PFSK-1 (cell line): ENCODE measurements at regions not wholly inside any gene's neighbourhood (a gene's known extent, or its start where the extent isn't known, plus 50 kb on each side); places are given as distances from the start of the nearest gene placed in this dataset.

Source experiments
- FOXP2 ChIP-seq: optimal IDR thresholded peaks from 2 replicates; pipeline ENCODE3; 2011; ENCODE audit warnings: borderline replicate concordance, control low read depth, inconsistent platforms; ENCODE audit not compliant: insufficient read depth; ENCODE audit errors: extremely low read length, extremely low read depth
- POLR2AphosphoS5 ChIP-seq: IDR thresholded peaks from 2 replicates; pipeline ENCODE4 v1.6.1; 2012; ENCODE audit warnings: low read depth, mild to moderate bottlenecking, control low read depth, low read length, moderate library complexity
- SIN3A ChIP-seq: IDR thresholded peaks from 2 replicates; pipeline ENCODE4 v1.6.1; 2012; ENCODE audit warnings: mild to moderate bottlenecking, low read length, moderate library complexity, borderline replicate concordance; ENCODE audit not compliant: insufficient read depth
- TAF1 ChIP-seq: IDR thresholded peaks from 2 replicates; pipeline ENCODE4 v1.6.1; 2012; ENCODE audit warnings: low read length, control low read depth, borderline replicate concordance; ENCODE audit not compliant: insufficient read depth
- TF ChIP-seq, protein P1 (sequence below), 2 experiments: IDR thresholded peaks; 2 replicates each; pipeline versions ENCODE4 v1.6.1 to v1.8.0; 2011 to 2012; ENCODE audit warnings: low read depth in 2 of 2, low read length in 2 of 2, control low read depth in 1 of 2, inconsistent platforms in 1 of 2, mild to moderate bottlenecking in 1 of 2, moderate library complexity in 1 of 2; ENCODE audit not compliant: insufficient read depth in 1 of 2

DNA sequence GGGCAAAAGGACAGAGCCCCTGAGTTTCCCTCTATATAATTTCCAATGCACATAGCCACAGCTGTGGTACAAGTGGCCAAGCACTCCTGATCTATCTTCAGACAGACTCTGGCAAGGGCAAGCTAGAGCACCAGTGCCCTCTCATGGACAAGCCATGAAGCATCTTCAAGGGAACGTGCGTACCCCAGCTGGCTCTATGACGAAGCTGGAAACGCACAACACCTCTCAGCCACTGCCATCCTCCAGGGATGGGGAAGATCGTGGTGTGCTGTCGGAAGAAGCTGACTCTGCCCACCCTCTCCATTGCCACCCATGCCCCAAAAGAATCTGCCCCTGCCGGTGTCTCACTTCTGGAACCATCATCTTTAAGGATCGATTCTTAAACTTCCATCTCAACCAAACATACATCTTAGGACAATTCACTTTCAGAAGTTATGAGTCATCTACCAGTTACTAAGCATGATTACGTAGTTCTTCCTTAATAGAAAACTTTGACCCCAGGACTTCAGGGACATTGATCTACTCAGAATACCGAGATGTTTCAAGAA lies 482.9 kb downstream of the AGTPBP1 start:
- TF ChIP-seq, protein P1, sequence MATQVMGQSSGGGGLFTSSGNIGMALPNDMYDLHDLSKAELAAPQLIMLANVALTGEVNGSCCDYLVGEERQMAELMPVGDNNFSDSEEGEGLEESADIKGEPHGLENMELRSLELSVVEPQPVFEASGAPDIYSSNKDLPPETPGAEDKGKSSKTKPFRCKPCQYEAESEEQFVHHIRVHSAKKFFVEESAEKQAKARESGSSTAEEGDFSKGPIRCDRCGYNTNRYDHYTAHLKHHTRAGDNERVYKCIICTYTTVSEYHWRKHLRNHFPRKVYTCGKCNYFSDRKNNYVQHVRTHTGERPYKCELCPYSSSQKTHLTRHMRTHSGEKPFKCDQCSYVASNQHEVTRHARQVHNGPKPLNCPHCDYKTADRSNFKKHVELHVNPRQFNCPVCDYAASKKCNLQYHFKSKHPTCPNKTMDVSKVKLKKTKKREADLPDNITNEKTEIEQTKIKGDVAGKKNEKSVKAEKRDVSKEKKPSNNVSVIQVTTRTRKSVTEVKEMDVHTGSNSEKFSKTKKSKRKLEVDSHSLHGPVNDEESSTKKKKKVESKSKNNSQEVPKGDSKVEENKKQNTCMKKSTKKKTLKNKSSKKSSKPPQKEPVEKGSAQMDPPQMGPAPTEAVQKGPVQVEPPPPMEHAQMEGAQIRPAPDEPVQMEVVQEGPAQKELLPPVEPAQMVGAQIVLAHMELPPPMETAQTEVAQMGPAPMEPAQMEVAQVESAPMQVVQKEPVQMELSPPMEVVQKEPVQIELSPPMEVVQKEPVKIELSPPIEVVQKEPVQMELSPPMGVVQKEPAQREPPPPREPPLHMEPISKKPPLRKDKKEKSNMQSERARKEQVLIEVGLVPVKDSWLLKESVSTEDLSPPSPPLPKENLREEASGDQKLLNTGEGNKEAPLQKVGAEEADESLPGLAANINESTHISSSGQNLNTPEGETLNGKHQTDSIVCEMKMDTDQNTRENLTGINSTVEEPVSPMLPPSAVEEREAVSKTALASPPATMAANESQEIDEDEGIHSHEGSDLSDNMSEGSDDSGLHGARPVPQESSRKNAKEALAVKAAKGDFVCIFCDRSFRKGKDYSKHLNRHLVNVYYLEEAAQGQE (IDR thresholded peaks at IDR 0.05; ENCODE audit: insufficient read depth in 1 of 2, low read depth in 2 of 2, low read length in 2 of 2), result 0 out of 4 replicates have a peak, but pooled peaks of 1 of the 2 experiments have one; percentile 15
- no peak for TF ChIP-seq SIN3A

GRCh38 chr9:85258236-85258635 lies 483.5 kb downstream of the AGTPBP1 start:
- TF ChIP-seq SIN3A (no peak), FOXP2 (no peak), TAF1 (no peak), POLR2AphosphoS5 (no peak)
- TF ChIP-seq, protein P1 (IDR thresholded peaks at IDR 0.05; ENCODE audit: insufficient read depth in 1 of 2, low read depth in 2 of 2, low read length in 2 of 2), result no peak

- TF ChIP-seq FOXP2 (no peak), POLR2AphosphoS5 (no peak), SIN3A (no peak), TAF1 (no peak)
- TF ChIP-seq, protein P1 (IDR thresholded peaks at IDR 0.05; ENCODE audit: insufficient read depth in 1 of 2, low read depth in 2 of 2, low read length in 2 of 2), result no peak
These were observed 492.5 kb downstream of the AGTPBP1 start for GRCh38 chr9:85249313-85249621.

DNA sequence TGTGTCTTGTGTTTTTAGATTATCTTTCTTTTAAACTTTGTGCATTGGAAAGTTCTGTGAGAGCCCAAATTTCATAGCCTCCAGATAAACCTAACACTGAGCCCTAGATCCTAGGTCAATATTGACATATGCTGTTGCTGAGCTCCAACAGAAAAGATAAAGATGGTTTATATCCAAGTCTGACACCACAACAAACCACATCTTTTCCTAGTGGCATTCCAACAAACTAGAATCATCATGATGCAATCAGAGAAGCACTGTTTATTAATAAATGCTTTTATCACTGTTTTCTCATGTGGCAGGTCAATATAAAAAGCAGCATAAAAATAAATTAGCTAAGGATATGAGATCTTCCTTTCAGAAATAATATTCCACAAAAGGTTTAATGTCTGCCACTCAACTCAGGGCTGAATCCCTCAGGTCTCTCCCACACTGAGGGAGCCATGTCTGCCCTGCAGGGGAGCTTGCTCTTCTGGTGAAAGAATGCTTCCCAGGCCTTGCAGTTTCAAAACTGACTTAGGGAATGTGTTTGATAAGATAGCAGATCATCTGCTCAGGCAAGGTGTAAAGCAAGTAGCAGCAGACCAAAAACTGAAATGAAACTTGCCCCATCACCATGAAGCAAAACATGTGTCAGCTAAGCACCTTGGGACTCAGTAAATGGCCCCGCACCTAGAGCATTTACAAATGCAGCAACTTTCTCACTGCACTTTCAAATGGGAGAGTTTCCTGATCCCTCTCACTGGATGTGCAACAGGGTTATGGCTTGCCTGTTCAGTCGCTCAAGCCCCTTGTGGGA lies 493.0 kb downstream of the AGTPBP1 start:
- TF ChIP-seq, protein P1 (IDR thresholded peaks at IDR 0.05; ENCODE audit: insufficient read depth in 1 of 2, low read depth in 2 of 2, low read length in 2 of 2), result no peak
- TF ChIP-seq TAF1 (no peak), SIN3A (no peak), FOXP2 (no peak), POLR2AphosphoS5 (no peak)

DNA sequence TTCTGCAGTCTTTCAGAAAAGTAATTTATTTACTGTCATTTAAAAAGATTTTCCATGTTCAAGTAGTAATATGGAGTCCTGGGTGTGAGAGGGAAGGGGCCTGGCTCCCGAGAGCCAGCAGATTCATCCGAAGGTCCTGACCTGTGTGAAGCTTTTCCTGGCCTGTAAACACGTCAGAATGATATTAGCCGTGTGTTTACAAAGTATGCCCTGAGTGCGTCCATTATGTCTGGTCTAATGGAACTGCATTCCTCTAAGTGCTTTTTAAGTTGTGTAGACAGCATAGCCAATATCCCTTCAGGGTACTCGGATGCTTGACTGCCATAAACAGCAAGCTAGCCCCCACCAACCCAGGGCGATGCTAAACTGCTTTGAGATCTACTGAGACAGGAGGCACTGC lies 495.2 kb downstream of the AGTPBP1 start:
- no peak for TF ChIP-seq FOXP2
- TF ChIP-seq, protein P1 (IDR thresholded peaks at IDR 0.05; ENCODE audit: insufficient read depth in 1 of 2, low read depth in 2 of 2, low read length in 2 of 2), result no peak
- TF ChIP-seq POLR2AphosphoS5, result no peak
- no peak for TF ChIP-seq SIN3A
- no peak for TF ChIP-seq TAF1
